ENCODE measurements at regions not wholly inside any gene's neighbourhood (a gene's known extent, or its start where the extent isn't known, plus 50 kb on each side); places are given as distances from the start of the nearest gene placed in this dataset.
A peak's percentile ranks its signal among the peaks of the same experiment; 100 is the strongest.

DNA sequence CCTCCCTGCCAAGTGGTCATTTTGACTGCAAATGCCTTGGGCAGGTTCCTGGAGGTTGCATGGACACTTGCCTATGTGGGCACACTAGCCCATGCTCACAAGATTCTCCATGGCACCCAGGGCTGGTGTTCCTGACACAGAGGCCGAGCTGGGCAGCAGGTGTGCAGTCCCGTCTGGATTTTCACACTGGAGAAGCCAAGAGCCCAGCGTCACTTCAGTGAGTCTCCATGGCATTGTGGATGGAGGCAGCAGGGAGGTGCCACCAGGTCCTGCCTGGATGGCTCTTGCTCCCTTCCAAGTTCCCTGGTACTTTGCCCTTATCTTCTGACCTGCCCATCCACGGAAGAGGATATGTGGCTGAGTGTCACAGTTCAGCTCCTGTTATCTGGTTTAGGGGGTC is 63.7 kb upstream of the PLCL2 start:
- no peak for ATAC-seq
- Histone ChIP-seq H3K4me1 (no peaks in the 10 kb centered on the region), H3K9me3 (no peaks in the 10 kb centered on the region), H3K27me3 (ENCODE audit: low read depth) (no peaks in the 10 kb centered on the region), H3K4me3 (no peak overlapping the region), H3K36me3 (no peaks in the 10 kb centered on the region), H3K27ac (no peak overlapping the region)
- intact Hi-C loops (cut with DNase I) = no loop called here
- DNase-seq = no peak
- TF ChIP-seq CTCF (IDR thresholded peaks at IDR 0.05) = no peak

GRCh38 chr3:16824081-16824696 is 60.6 kb upstream of the PLCL2 start:
- no peaks in the 10 kb centered on the region for H3K36me3 ChIP-seq
- H3K9me3 ChIP-seq = no peaks in the 10 kb centered on the region
- intact Hi-C loops (cut with DNase I) = no loop called here
- no peak for DNase-seq
- no peak overlapping the region for H3K4me3 ChIP-seq
- H3K27me3 ChIP-seq (ENCODE audit: low read depth) = no peaks in the 10 kb centered on the region
- ATAC-seq = no peak
- no peaks in the 10 kb centered on the region for H3K4me1 ChIP-seq
- TF ChIP-seq CTCF (IDR thresholded peaks at IDR 0.05) = no peak
- H3K27ac ChIP-seq = no peak overlapping the region

GRCh38 chr3:16825617-16826204 is 59.0 kb upstream of the PLCL2 start:
- Histone ChIP-seq H3K4me1 (no peaks in the 10 kb centered on the region), H3K27ac (no peak overlapping the region), H3K4me3 (no peak overlapping the region), H3K27me3 (ENCODE audit: low read depth) (no peaks in the 10 kb centered on the region), H3K36me3 (no peaks in the 10 kb centered on the region), H3K9me3 (no peaks in the 10 kb centered on the region)
- no peak for ATAC-seq
- no peak for DNase-seq
- intact Hi-C loops (cut with DNase I) = no loop called here
- no peak for TF ChIP-seq CTCF (IDR thresholded peaks at IDR 0.05)

GRCh38 chr3:16828815-16829214 is 55.9 kb upstream of the PLCL2 start:
- DNase-seq = peak; percentile 46
- H3K27ac ChIP-seq = no peak overlapping the region
- H3K27me3 ChIP-seq (ENCODE audit: low read depth) = no peaks in the 10 kb centered on the region
- no peaks in the 10 kb centered on the region for H3K4me1 ChIP-seq
- H3K9me3 ChIP-seq = no peaks in the 10 kb centered on the region
- no peaks in the 10 kb centered on the region for H3K36me3 ChIP-seq
- ATAC-seq = no peak
- TF ChIP-seq CTCF (IDR thresholded peaks at IDR 0.05) = peak; percentile 41
- no peak overlapping the region for H3K4me3 ChIP-seq
- intact Hi-C loops (cut with DNase I) = no loop called here

DNA sequence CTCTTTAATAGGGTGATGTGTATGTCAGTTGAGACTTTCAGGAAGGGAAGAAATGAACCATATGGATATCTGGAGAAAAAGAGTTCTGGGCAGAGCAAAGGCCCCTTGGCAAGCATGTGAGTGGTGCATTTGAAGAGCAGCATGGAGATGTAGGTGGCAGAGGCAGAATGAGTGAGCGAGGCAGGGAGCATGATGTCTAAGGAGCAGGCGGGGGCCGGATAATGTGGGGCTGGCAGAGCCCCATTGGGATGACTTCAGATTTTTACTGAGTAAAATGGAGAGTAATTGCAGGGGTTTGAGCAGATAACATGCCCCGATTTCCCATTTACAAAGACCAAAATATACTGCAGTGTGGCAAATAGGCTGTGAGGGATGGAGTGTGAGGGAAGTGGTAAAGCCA is 52.9 kb upstream of the PLCL2 start:
- Histone ChIP-seq H3K27ac (no peak overlapping the region), H3K27me3 (ENCODE audit: low read depth) (no peaks in the 10 kb centered on the region), H3K4me3 (no peak overlapping the region), H3K36me3 (no peaks in the 10 kb centered on the region), H3K4me1 (no peaks in the 10 kb centered on the region), H3K9me3 (no peaks in the 10 kb centered on the region)
- no peak for ATAC-seq
- no peak for DNase-seq
- intact Hi-C loops (cut with DNase I) = no loop called here
- TF ChIP-seq CTCF (IDR thresholded peaks at IDR 0.05) = no peak

Data from lower lobe of right lung (tissue), 2 donors.